Ammon's horn (tissue), 1 donor: ENCODE measurements at regions not wholly inside any gene's neighbourhood (a gene's known extent, or its start where the extent isn't known, plus 50 kb on each side); places are given as distances from the start of the nearest gene placed in this dataset.
"Not testable (repeated sequence)": the region's sequence is repeated elsewhere in the genome, so short reads cannot be mapped to it uniquely, and the experiment has no call there.

Source experiments
- DNase-seq: peaks from one replicate; pipeline ENCODE4 v3.0.0-alpha.2; 2016; ENCODE audit warnings: low spot score

DNA sequence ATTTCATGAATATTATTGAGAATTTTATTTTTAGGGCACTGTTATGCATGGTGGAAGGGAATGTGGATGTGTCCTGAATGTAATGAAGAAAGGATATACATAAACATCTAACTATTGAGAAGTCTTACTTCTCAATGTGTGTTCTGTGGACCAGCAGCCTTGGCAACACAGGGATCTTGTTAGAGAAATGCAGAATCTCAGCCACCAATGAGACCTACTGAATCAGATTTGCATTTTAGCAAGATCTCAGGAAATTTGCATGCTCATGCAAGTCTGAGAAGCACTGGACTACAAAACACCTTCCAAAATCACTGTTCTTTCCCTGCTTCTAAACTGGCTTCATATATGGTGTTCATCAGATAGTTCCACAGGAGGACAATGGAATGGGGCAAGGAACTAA lies 139.7 kb upstream of the WDFY3 start:
- DNase-seq, result no peak

DNA sequence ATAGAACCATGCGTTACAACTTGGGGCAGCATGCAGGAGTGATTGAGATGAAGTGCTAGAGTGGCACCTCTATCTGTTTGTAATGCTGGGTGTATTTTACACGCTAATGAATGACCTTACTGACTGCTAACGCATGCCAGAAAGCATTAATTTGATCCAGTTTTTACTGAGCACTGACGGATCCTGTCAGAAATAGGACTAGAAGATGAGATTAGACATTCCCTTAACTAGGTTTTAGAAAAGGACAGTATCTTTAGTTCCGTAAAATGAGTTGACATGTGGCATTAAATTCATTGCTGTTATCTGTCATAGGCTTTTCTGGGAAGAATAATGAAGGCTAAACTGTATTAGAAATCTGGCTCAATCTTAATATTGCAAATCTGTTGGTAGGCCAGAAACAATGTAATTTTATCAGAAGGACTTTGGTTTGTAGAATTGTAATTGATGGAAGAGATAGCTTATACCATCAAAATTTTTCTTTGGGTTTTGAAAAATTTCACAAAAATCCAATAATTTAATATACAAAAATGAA lies 140.4 kb upstream of the WDFY3 start:
- no peak for DNase-seq

DNA sequence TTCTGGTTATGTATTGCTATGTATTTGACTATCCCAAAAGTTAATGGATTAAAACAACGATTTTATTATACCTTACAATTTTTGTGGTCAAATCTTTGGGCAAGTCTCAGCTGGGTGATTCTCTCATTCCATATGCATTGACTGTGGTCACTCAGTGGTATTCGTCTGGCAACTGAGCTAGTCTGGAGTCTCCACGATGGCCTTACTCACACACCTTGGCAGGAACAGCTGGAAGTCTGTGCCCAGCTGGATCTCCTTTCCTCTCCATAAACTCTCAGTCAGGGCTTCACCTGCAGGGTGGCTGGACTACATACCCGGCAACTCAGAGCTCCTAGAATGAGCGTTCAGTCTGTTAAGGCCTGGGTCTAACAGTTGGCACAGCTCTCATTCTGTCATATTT lies 141.1 kb upstream of the WDFY3 start:
- no peak for DNase-seq

DNA sequence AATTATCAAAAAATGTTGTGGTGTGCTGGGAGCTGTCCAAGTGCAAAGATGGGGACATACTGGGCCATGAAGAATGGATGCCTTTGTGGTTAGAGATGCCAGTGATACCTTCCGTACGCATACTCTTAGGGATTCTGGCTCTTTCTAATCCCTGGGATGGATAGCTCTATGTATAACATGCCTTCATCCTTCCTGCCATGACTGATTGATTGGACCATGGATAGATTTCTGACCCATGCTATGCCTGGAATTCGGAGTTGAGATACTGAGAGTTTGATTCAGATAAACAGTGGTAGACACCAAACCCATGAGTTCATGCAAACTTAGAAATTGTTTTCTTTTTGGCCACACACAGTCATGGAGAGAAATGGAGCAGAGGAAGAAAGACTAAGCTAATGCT lies 147.2 kb upstream of the WDFY3 start:
- DNase-seq, result no peak

DNA sequence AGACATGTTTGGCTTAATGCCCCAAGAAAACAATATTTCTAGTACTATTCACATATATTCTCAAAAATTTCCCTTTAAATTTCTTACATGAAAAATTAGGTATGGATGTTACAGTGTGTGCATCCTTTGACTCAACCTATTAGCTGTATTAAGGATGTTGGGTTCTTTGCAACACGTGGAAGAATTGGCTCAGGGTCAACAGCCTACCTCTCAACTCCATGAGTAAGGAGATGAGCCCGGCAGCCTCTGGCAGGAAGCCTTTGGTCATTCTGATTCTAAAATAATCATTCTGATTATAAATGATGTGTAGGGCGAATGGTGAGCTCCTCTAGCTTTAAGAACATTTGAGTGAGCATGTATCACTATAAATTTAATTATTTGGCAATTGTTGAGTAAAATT lies 148.0 kb upstream of the WDFY3 start:
- no peak for DNase-seq

DNA sequence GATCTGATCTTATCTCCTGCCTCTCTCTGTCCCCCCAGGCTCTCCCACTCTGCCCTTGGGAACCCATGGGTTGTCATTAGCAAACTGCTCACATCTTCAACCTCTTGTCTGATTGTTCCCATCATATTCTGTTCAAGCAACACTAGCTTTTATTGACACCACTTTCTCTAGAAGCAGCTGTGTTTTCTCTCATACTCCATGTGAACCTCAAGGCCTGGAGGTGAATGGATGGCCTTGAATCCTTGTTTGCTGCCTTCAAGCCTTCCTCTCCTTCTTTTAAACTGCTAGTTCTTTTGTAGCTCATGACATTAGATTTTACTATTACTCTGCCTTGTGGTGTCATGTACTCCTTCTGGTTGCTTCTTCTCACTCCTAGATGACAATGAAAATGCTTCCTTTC lies 149.5 kb upstream of the WDFY3 start:
- no peak for DNase-seq

DNA sequence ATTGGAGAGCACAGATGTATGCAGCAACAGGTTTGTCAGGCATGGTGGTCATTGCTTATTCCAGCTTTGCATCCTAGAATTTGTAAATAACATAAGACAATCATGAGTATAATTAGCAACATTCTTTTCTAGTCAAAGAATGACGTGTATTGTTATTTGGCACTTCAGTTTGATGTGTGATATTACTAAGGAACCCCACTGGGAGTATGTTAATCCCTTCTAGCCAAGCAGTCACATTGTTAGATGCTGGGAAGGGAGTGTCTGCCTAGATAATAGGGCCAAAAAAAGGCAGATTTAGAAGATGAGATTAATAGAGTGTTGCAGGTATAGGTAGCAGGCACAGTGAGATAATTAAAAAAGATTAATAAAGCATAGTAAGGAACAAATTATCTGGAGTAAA lies 159.2 kb upstream of the WDFY3 start:
- DNase-seq, result no peak

DNA sequence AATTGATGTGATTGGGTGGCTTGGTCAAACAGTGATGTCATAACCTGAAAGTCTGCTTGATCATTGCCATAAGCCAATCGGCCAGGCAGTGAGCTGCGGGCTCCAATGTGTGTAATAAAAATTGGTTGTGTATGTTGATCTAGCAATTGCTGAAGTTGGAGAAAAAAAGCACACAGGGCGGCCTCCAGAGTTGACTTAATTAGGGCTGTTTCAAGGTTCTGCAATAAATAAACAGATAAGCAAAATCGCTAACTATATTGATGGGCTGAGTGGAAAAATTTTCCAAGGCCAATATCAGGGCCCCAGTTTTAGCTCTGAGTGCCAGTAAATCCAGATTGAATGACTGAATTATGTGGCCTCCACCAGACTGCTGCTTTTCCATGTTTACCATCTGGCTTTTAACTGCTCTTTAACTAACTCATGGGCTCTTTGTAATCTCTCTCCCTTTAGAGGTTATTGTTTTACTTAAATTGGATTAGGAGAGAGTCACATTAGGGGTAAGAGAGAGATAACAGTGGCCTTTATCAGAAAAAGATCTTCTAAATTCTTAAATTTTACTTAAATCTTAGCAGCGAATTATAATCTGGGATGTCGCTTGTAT lies 160.6 kb upstream of the WDFY3 start:
- DNase-seq, result no peak

DNA sequence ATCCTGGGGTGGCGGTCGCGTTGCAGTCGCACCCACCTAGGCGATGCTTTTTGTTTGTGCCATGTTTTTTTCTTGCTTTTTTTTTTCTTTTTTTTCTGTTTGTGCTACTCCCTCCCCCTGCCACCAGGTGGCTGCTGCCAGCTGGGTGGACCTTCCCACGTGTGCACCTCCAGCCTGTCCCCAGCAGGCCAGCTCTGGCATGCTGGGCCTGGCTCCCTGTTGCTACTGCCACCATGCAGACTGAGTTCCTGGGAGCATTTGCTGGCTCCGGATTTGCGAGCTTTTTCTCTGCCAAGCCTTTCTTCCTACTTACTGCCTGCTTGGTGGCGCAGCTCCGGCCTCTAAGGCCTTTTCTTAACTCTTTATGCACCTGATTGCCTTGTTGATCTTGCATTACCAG lies 161.2 kb upstream of the WDFY3 start:
- peak; percentile 34 for DNase-seq

DNA sequence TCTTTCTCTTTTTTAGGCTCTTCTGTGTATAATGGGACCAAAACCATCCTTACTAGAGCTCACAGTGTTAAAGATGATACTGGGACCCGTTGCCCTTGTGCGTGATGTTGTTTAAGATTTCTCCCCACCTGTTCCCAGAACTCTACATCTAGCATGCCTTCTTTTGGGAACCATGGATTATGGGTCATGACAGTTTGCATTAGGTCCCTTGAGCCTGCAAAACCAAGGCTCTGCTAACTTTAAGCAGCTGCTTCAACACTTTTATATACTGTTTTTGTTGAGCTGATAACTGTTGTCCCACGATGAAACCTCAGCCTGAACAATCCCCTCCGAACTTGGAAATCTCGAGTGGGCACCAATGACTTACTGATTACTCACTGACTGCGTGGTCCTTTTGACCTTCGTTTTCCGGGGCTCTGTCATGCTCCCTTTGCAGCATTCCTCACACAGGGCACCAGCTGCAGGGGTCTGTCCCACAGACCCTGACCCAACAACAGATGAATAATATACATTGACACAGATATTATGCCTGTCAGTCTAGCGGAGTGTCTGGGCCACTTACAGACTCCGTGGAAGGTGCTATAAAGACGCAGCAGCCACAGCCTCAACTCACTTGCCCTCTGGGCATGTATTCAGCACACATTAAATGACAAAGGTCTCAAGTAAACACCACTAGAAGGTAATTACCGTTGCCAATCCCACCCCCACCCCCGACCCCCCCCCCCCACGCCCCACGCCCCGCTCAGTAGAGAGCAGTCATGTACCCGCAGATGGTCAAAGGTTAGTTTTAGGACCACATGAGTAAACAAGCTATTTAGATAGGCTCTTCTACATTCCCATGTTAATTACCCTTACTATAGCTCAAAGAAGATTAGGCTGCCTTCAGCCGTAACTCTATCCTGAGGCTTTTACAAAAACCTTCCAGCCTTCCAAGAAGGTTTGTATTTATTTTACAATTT lies 162.0 kb upstream of the WDFY3 start:
- DNase-seq, result no peak

DNA sequence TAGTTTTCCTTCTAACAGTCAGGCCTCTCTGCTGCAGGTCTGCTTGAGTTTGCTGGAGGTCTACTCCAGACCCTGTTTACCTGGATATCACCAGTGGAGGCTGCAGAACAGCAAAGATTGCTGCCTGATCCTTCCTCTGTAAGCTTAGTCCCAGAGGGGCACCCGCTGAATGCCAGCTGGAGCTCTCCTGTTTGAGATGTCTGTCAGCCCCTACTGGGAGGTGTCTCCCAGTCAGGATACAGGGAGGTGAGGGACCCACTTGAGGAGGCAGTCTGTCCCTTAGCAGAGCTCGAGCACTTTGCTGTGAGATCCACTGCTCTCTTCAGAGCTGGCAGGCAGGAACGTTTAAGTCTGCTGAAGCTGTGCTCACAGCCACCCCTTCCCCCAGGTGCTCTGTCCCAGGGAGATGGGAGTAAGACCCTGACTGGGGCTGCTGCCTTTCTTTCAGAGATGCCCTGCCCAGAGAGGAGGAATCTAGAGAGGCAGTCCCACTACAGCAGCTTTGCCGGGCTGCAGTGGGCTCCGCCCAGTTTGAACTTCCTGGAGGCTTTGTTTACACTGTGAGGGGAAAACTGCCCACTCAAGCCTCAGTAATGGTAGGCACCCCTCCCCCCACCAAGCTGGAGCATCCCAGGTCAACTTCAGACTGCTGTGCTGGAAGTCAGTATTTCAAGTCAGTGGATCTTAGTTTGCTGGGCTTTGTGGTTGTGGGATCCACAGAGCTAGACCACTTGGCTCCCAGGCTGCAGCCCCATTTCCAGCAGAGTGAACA lies 163.1 kb upstream of the WDFY3 start:
- DNase-seq, result not testable (repeated sequence)

DNA sequence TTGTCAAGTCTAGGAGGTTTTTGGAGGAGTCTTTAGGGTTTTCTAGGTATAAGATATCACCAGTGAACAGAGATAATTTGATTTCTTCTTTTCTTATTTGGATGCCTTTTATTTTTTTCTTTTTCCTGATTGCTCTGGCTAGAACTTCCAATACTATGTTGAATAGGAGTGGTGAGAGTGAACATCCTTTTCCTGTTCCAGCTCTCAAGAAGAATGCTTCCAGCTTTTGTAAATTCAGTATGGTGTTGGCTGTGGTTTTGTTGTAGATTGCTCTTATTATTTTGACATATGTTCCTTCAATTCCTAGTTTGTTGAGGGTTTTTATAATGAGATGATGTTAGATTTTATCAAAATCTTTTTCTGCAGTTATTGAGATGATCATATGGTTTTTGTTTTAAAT lies 165.6 kb upstream of the WDFY3 start:
- no peak for DNase-seq

DNA sequence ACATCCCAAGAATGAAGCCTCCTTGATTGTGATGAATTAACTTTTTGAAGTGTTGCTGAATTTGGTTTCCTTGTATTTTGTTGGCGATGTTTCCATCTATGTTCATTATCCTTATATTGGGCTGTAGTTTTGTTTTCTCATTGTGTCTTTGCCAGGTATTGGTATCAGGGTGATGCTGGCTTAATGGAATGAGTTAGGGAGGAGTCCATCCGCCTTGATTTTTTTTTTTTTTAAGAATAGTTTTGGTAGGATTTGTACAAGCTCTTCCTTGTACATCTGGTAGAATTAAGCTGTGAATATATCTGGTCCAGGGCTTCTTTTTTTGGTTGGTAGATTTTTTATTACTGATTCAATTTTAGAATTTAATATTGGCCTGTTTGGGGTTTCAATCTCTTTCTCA lies 166.1 kb upstream of the WDFY3 start:
- no peak for DNase-seq

DNA sequence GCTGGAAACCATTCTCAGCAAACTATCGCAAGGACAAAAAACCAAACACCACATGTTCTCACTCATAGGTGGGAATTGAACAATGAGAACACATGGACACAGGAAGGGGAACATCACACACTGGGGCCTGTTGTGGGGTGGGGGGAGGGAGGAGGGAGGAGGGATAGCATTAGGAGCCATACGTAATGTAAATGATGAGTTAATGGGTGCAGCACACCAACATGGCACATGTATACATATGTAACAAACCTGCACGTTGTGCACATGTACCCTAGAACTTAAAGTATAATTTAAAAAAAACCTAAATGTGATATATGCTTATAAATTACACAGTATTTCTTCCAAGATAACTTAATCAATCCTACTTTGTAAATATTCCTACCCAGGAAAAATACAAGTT lies 173.3 kb upstream of the WDFY3 start:
- DNase-seq, result not testable (repeated sequence)

DNA sequence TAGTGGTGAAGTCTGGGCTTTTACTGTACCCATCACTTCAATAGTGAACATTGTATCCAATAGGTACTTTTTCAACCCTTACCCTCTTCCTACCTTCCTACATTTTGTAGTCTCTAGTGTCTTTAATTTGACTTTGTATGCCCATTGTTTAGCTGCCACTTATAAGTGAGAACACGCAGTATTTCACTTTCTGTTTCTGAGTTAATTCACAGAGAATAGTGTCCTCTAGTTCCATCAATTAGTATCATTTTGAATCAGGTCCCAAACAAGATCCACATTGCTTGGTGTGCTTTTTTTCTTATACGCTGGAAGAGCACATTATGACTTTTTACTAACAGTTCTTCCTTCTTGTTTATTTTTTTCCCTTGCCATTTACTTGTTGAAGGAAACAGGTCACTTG lies 176.0 kb upstream of the WDFY3 start:
- DNase-seq, result no peak

DNA sequence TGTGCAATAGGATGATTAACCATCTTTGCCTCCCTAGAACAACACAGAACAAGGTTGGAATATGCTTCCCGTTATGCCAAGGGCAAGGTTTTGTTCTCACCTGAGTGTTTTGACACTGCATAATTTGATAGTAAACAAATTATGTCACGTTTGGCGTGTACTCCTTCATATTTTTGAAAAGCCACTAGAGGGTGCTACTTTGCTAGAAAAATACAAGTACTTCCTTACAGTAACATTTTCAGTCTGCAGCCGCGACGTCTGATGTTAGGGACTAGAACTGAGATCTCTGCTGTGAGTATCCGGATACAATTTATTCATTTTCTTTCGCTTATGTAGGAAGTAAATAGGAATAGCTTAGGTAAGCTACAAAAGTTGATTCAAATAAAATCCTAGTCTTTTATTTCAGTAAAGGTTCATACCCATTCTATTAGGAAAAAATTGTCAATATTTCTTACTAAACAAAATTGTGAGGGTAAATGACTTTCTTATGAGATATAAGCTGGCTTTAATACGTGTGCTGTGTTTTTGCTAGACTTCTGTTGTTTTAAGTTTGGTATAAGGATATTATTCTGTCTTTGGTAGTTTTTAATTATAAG lies 181.1 kb upstream of the WDFY3 start:
- DNase-seq, result peak; percentile 88

DNA sequence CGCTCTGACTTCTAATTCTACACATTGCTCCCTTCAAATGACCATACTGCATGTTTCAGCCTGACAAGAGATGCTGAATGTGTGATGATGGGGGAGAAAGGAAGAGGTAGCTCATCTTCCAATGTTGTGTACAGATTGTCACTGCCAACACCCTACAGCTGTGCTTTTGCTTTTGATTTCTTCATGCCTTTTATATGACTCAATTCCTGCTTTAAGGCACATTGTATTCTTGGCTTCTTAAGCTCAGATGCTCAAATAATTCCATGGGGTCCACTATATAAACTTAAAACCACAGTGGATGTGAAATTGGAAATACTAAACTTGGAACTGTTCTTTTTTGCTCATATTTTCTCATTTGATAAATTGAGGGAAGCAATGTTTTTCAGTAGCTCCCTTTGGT lies 183.2 kb upstream of the WDFY3 start:
- DNase-seq, result no peak

DNA sequence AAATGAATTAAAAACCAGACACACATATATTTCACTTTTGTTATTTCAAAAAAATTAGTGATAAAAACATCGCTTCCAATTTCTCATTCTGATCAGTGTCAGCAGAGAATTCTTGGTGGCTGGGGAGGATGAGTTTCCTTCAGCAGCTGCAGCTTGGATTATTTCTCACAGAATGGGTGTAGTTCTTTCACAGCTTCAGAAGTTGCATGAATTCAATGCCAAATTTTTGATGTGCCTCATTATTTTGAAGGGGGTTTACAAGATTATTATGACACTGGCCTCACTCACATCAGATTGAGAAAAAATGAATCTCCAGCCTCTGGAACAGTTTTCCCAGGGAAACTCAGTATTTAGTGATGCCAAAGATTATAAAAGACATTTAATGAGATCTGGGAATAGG lies 184.9 kb upstream of the WDFY3 start:
- DNase-seq, result no peak

DNA sequence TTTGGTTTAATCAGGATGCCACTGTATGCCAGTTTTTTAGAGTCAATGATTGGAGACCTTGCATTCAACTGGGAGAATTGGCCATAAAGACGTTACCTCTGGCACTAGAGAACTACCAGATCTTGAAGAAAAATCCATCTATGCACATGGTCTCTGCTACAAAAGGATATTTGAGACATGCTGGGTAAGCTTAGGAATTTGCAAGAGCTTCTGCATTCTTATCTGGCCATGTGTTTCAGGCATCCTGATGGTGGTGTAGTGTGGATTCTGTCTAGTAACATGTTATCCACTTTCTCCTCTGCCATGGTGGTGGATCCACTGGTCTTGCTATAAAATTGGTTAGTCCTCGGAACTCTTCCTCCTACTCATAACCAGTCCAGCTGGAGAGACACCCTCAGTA lies 185.3 kb upstream of the WDFY3 start:
- DNase-seq, result no peak

DNA sequence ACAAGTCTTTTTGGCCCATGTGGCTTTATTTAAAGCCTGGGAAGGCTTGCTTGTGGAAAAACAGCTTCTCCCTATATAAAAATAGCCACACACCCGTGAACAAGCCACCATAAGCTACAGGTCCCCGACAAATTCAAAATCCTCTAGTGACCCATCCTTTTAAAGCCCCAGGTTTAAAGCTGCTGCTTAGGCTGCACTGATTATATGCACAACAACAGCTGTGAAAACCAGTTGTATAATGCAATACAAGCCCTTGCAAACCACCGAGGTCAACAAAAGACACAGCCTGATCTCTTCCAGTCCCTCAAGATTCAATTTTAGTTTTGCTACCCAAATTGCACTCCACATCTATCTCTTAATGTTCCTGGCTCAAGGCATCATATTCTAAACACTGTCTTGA lies 186.0 kb upstream of the WDFY3 start:
- DNase-seq, result no peak

DNA sequence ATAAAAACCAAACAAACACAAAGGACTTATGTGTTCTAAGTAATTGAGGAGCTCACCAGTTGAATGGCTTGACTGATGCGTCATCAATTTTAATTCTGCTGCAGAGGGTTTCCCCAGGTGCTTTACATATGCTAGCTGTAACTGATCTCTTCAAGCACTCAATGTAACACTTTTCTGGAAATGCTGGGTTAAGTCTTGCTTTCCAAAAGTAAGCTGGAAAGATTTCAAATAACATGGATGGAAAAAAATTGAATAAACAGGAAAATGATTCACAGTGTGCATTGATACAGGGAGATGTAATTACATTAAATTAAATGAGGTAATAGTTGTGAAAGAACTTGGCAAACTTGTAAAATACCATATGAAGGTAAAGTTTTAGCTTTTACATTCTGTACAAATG lies 186.7 kb upstream of the WDFY3 start:
- no peak for DNase-seq

DNA sequence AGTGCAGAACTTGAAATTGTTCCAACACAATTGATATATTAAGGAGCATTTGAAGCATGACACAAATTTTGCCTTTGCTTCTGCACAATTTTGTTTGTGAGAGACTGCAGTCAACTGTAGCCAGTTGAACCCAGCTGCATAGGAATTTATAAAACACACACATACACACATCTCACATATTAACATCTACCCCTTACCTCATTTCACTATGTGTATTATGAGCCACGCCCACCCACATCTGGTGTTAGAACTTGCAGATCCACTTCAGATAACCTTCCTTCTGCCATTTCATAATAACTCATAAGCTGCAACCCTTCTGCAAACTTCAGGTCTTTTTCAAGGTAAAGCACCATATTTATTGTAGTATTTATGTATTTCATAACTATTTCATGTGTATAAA lies 188.1 kb upstream of the WDFY3 start:
- DNase-seq, result no peak
